ENCODE measurements at regions not wholly inside any gene's neighbourhood (a gene's known extent, or its start where the extent isn't known, plus 50 kb on each side); places are given as distances from the start of the nearest gene placed in this dataset.

GRCh38 chr16:47921535-47921934, 234.3 kb downstream of the ABCC12 start:
- no peak for TF ChIP-seq CTCF (IDR thresholded peaks at IDR 0.05)
- no peak for TF ChIP-seq POLR2AphosphoS5 (IDR thresholded peaks at IDR 0.05; ENCODE audit: low read depth, low read length)
- TF ChIP-seq REST (IDR thresholded peaks at IDR 0.05; ENCODE audit: insufficient read depth in 1 of 2, low read depth in 2 of 2, low read length in 1 of 2): no peak
- no peak for TF ChIP-seq TCF7L2 (IDR thresholded peaks at IDR 0.05; ENCODE audit: low read depth, low read length)
